ENCODE measurements at regions not wholly inside any gene's neighbourhood (a gene's known extent, or its start where the extent isn't known, plus 50 kb on each side); places are given as distances from the start of the nearest gene placed in this dataset.

DNA sequence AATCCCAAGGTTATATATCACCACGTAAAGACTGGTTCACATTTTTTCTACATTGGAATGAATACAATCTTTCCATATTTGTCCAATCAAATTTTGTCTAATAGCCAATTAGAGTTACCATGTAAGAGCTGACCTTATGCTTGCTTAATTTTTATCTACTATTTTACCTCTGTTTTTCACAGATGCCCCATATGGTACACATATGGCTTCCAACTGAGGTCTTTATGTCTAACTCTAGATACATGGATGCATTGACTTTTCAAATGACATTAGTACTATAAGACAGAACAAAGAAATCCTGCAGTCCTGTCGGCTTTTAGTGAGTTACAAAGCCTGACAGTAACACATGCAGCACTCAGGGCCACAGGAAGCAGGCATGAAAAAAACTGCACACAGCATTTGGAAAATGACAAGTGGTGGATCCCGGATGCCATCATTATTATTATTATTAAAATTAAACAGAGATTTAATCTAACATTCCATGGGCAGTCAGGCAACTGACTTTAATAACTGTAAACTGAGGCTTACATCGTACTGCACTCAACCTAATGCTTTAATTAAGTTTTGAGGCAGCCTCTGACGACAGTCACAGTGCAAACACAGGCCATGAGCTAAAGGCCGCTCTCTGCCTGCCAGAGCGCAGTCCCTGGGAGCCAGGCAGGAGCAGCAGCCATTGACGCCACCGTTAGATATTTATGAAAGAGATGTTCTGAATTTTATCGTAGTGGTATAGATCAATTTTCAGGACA is 113.9 kb upstream of the TMCO5A start:
- Mint-ChIP-seq H3K9me3 (no peaks in the 10 kb centered on the region), H3K27me3 (peaks cover 4% of the 10 kb centered on the region), H3K36me3 (ENCODE audit: low read depth) (no peaks in the 10 kb centered on the region), H3K4me3 (no peak overlapping the region), H3K27ac (no peak overlapping the region), H3K4me1 (no peaks in the 10 kb centered on the region)
- POLR2A ChIA-PET, result no interaction called here
- CTCF ChIA-PET, result no interaction called here
- DNase-seq, result no peak

DNA sequence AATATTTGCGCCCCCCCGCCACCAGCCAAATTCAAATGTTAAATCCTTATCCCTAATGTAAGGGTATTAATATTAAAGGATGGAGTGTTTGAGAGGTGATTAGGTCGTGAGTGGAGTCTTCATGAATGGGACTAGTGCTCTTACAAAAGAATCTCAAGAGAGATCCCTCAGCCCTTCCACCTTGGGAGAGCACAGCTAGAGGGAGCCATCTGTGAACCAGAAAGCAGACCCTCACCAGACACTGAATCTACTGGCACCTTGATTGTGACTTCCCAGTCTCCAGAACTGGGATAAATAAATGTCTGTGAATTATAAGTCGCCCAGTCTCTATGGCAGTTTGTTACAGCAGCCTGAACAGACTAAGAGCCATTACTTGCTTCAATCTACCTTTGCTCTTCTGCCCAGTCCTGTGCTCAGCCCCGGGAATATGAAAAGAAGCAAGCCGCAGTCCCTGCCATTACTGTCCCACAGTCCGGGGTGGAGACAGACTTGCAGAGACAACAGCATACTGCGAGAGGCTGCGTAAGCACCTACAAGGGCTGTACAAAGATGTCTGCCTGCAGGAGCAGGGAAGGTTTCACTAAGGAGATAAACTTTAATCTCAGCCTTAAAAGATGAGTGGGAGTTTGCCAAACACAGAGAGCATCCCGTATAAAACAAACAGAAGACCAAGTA is 110.7 kb upstream of the TMCO5A start:
- H3K4me1 Mint-ChIP-seq, result no peaks in the 10 kb centered on the region
- no peak for DNase-seq
- ChIA-PET POLR2A (no interaction called here), CTCF (no interaction called here)
- H3K36me3 Mint-ChIP-seq (ENCODE audit: low read depth), result no peaks in the 10 kb centered on the region
- no peak overlapping the region for H3K27ac Mint-ChIP-seq
- H3K9me3 Mint-ChIP-seq, result no peaks in the 10 kb centered on the region
- H3K27me3 Mint-ChIP-seq, result peaks cover 4% of the 10 kb centered on the region
- no peak overlapping the region for H3K4me3 Mint-ChIP-seq

- H3K27me3 Mint-ChIP-seq, result peaks cover 4% of the 10 kb centered on the region
- no peaks in the 10 kb centered on the region for H3K36me3 Mint-ChIP-seq (ENCODE audit: low read depth)
- H3K9me3 Mint-ChIP-seq, result no peaks in the 10 kb centered on the region
- no peaks in the 10 kb centered on the region for H3K4me1 Mint-ChIP-seq
- no peak overlapping the region for H3K4me3 Mint-ChIP-seq
- no peak overlapping the region for H3K27ac Mint-ChIP-seq
- DNase-seq, result no peak
- ChIA-PET CTCF (no interaction called here), POLR2A (no interaction called here)
Measured at GRCh38 chr15:37824717-37825382, 109.6 kb upstream of the TMCO5A start.

DNA sequence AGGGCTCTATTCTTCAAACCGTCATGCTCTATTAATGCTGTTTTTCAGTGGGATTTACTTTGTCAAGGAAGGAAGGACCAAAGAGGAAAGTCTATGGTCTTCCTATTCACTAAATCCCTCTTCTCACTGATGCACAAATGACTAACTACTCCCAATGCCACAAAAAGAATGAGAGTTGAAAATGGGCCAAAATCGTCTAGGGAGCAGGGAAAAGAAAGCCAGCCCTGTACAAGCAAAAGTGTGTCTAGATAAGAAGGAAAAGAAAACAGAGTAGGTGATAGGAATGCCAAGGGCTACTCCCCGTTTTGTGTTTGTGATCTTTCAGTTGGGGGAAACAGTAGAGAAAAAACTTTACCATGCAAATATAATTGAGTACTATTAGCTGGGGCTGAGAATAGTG is 97.2 kb upstream of the TMCO5A start:
- DNase-seq, result no peak
- no peaks in the 10 kb centered on the region for H3K36me3 Mint-ChIP-seq (ENCODE audit: low read depth)
- CTCF ChIA-PET, result no interaction called here
- H3K9me3 Mint-ChIP-seq, result no peaks in the 10 kb centered on the region
- no peaks in the 10 kb centered on the region for H3K27me3 Mint-ChIP-seq
- POLR2A ChIA-PET, result no interaction called here
- no peak overlapping the region for H3K27ac Mint-ChIP-seq
- no peak overlapping the region for H3K4me3 Mint-ChIP-seq
- H3K4me1 Mint-ChIP-seq, result no peaks in the 10 kb centered on the region

- H3K4me1 Mint-ChIP-seq, result no peaks in the 10 kb centered on the region
- H3K27ac Mint-ChIP-seq, result no peak overlapping the region
- H3K9me3 Mint-ChIP-seq, result no peaks in the 10 kb centered on the region
- H3K4me3 Mint-ChIP-seq, result no peak overlapping the region
- POLR2A ChIA-PET, result no interaction called here
- DNase-seq, result no peak
- H3K36me3 Mint-ChIP-seq (ENCODE audit: low read depth), result no peaks in the 10 kb centered on the region
- CTCF ChIA-PET, result no interaction called here
- H3K27me3 Mint-ChIP-seq, result no peaks in the 10 kb centered on the region
Measured at GRCh38 chr15:37847776-37848175, 86.7 kb upstream of the TMCO5A start.

- Mint-ChIP-seq H3K36me3 (ENCODE audit: low read depth) (no peaks in the 10 kb centered on the region), H3K9me3 (no peaks in the 10 kb centered on the region), H3K4me1 (no peaks in the 10 kb centered on the region), H3K27ac (no peak overlapping the region), H3K4me3 (no peak overlapping the region), H3K27me3 (no peaks in the 10 kb centered on the region)
- DNase-seq, result no peak
- ChIA-PET POLR2A (no interaction called here), CTCF (no interaction called here)
Measured at GRCh38 chr15:37856109-37856508, 78.3 kb upstream of the TMCO5A start.

GRCh38 chr15:37860896-37861295 is 73.5 kb upstream of the TMCO5A start:
- no peaks in the 10 kb centered on the region for H3K4me1 Mint-ChIP-seq
- no peaks in the 10 kb centered on the region for H3K36me3 Mint-ChIP-seq (ENCODE audit: low read depth)
- ChIA-PET POLR2A (no interaction called here), CTCF (no interaction called here)
- no peak overlapping the region for H3K27ac Mint-ChIP-seq
- no peak overlapping the region for H3K4me3 Mint-ChIP-seq
- no peak for DNase-seq
- H3K9me3 Mint-ChIP-seq, result peaks cover 2% of the 10 kb centered on the region
- no peaks in the 10 kb centered on the region for H3K27me3 Mint-ChIP-seq

DNA sequence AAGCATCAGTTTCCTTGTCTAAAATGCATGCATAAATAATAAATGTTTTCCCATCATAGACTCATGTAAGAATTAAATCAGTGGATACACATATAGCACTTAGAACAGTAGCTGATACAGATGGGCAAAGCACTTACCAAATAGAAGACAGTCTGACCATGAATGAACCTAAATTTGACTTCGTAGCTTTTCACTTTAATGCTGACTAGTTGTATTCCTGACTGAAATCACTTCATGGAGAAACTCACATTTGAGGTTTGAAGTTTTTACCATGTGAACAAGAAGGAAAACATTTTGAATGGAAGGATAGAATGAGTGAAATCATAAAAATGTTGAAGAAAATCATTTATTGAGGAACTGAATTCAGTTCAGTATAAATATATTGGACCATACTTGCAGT is 68.8 kb upstream of the TMCO5A start:
- DNase-seq, result no peak
- H3K4me1 Mint-ChIP-seq, result no peaks in the 10 kb centered on the region
- H3K36me3 Mint-ChIP-seq (ENCODE audit: low read depth), result no peaks in the 10 kb centered on the region
- ChIA-PET CTCF (no interaction called here), POLR2A (no interaction called here)
- H3K27ac Mint-ChIP-seq, result no peak overlapping the region
- no peaks in the 10 kb centered on the region for H3K27me3 Mint-ChIP-seq
- H3K4me3 Mint-ChIP-seq, result no peak overlapping the region
- peaks cover 2% of the 10 kb centered on the region for H3K9me3 Mint-ChIP-seq

DNA sequence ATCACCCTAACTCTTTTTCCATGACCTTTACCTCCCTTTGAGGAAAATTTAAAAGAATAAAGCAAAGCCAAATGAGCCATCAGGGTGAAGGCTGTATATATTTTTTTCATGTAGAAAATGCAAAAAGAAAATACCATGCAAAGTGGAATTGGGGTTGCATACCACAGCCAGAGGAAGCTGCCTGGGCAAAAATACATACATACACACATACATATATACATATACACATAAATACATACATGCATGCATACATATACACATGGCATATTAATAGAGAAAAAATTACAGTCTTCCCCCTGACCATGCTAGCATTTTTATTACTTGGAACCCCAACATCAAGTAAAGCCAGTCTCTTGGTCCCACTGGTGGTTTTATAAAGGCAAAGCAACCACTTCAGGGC is 63.7 kb upstream of the TMCO5A start:
- DNase-seq, result no peak
- no peaks in the 10 kb centered on the region for H3K4me1 Mint-ChIP-seq
- peaks cover 1% of the 10 kb centered on the region for H3K27me3 Mint-ChIP-seq
- no peak overlapping the region for H3K4me3 Mint-ChIP-seq
- H3K36me3 Mint-ChIP-seq (ENCODE audit: low read depth), result no peaks in the 10 kb centered on the region
- H3K27ac Mint-ChIP-seq, result no peak overlapping the region
- CTCF ChIA-PET, result no interaction called here
- POLR2A ChIA-PET, result no interaction called here
- H3K9me3 Mint-ChIP-seq, result no peaks in the 10 kb centered on the region

DNA sequence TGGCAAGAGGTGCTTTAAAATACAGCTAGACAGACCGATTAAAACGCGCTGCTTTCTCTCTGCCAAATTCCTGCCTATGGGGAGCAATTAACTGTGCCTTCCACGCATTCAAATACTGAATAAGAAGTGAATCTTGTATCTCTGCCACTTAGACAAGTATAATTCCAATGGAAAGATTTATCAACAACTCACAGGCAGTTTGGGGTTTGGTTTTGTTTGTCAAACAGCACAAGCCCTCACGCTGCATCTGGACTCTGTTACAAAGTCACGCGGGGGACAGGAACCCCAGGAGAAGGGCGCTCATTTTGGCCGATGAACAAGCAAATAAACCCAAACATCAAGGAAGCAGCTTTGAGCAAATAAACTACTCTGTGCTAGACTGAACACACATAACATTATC is 61.8 kb upstream of the TMCO5A start:
- Mint-ChIP-seq H3K27ac (no peak overlapping the region), H3K36me3 (ENCODE audit: low read depth) (no peaks in the 10 kb centered on the region), H3K4me3 (no peak overlapping the region), H3K9me3 (no peaks in the 10 kb centered on the region), H3K4me1 (no peaks in the 10 kb centered on the region), H3K27me3 (peaks cover 3% of the 10 kb centered on the region)
- DNase-seq, result no peak
- ChIA-PET CTCF (interaction anchor here (0.5 to 1.2 kb wide), 2 partner anchors 19 to 74 kb away, joined by 3 read pairs; no protein-coding TSS in a partner anchor), POLR2A (no interaction called here)

- no peaks in the 10 kb centered on the region for H3K4me1 Mint-ChIP-seq
- no peaks in the 10 kb centered on the region for H3K9me3 Mint-ChIP-seq
- CTCF ChIA-PET, result no interaction called here
- DNase-seq, result no peak
- H3K27ac Mint-ChIP-seq, result no peak overlapping the region
- POLR2A ChIA-PET, result no interaction called here
- H3K4me3 Mint-ChIP-seq, result no peak overlapping the region
- peaks cover 3% of the 10 kb centered on the region for H3K27me3 Mint-ChIP-seq
- no peaks in the 10 kb centered on the region for H3K36me3 Mint-ChIP-seq (ENCODE audit: low read depth)
Measured at GRCh38 chr15:37873336-37873735, 61.1 kb upstream of the TMCO5A start.

DNA sequence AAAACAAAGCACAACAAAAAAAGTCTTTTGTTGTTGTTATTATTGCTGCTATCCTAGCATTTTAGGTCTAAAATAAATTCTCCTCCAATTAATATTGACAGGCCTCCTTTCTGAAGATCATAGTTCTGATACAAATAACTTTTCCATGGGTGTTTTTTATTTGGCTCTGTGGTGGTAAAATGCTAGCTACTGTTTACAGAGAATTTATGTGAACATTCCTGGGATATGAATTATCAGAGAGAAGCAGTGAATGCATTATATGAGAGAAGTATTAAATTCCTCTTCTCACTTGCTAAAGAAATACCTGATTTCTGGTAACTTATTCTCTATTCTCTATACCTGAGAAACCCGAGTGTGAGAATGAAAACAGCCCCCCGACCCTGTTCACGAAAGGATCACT is 57.5 kb upstream of the TMCO5A start:
- no peaks in the 10 kb centered on the region for H3K9me3 Mint-ChIP-seq

GRCh38 chr15:37877851-37878741 is 56.3 kb upstream of the TMCO5A start:
- CTCF ChIA-PET, result interaction anchor here (1.1 kb wide), 1 partner anchor 114 kb away, joined by 3 read pairs; no protein-coding TSS in a partner anchor

More for the DNA sequence above, 57.5 kb upstream of the TMCO5A start:
- ChIA-PET CTCF (no interaction called here), POLR2A (no interaction called here)
- DNase-seq, result no peak
- H3K4me1 Mint-ChIP-seq, result no peaks in the 10 kb centered on the region
- H3K27ac Mint-ChIP-seq, result no peak overlapping the region
- H3K27me3 Mint-ChIP-seq, result peaks cover 7% of the 10 kb centered on the region
- no peak overlapping the region for H3K4me3 Mint-ChIP-seq
- H3K36me3 Mint-ChIP-seq (ENCODE audit: low read depth), result no peaks in the 10 kb centered on the region

More at GRCh38 chr15:37877851-37878741, 56.3 kb upstream of the TMCO5A start:
- H3K4me3 Mint-ChIP-seq, result no peak overlapping the region
- H3K36me3 Mint-ChIP-seq (ENCODE audit: low read depth), result no peaks in the 10 kb centered on the region
- H3K4me1 Mint-ChIP-seq, result no peaks in the 10 kb centered on the region
- H3K27ac Mint-ChIP-seq, result no peak overlapping the region
- no peaks in the 10 kb centered on the region for H3K9me3 Mint-ChIP-seq
- no peak for DNase-seq
- peaks cover 7% of the 10 kb centered on the region for H3K27me3 Mint-ChIP-seq
- POLR2A ChIA-PET, result no interaction called here

All from activated CD4-positive, alpha-beta memory T cell treated with anti-CD3 and anti-CD28 coated beads, Interleukin-2, amount 10 ng/mL, durations not matched to agents 7 days and 5 days (primary cell).